CD4-positive, alpha-beta T cell treated with Interleukin-6 at 100 ng/mL for 8 hours (primary cell): ENCODE measurements at regions not wholly inside any gene's neighbourhood (a gene's known extent, or its start where the extent isn't known, plus 50 kb on each side); places are given as distances from the start of the nearest gene placed in this dataset.
"Not testable (repeated sequence)": the region's sequence is repeated elsewhere in the genome, so short reads cannot be mapped to it uniquely, and the experiment has no call there.

Experiments
- DNase-seq: peaks from one replicate; pipeline ENCODE4 v3.0.0-alpha.2; 2020; ENCODE audit warnings: mixed read lengths, low spot score

DNA sequence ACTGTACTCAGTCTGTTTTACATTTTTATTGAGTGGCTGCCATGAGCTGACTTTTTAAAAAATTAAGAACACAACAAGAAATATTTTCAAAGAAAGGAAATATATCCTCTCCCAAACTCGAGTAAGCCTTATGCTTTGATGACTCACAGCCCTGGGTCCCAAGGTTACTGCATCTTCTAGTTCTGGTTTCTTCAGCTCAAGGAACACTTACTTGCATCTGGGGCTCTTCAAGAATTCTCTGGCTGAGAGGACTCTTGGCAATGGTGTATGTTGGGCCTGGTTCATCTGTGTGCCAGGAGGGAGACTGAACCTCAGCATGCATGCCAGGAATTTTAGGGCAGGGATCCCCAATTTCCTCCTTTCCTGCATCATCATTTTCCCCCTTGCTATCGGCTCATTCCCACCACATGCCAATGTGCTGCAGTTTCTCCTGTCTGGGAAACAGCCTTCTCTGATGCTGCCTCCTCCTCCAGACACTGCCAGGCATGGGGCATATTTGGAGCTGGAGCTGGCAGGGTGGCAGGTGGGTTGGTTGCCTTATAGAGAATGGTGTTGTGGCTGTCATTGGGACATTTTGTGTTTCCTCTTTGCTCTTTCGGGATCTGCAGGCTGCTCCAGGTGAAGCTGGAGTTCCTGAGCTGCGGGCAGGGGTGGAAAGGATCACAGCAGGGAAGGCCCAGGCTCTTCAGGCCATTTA lies 192.2 kb upstream of the HS6ST1 start:
- no peak for DNase-seq

DNA sequence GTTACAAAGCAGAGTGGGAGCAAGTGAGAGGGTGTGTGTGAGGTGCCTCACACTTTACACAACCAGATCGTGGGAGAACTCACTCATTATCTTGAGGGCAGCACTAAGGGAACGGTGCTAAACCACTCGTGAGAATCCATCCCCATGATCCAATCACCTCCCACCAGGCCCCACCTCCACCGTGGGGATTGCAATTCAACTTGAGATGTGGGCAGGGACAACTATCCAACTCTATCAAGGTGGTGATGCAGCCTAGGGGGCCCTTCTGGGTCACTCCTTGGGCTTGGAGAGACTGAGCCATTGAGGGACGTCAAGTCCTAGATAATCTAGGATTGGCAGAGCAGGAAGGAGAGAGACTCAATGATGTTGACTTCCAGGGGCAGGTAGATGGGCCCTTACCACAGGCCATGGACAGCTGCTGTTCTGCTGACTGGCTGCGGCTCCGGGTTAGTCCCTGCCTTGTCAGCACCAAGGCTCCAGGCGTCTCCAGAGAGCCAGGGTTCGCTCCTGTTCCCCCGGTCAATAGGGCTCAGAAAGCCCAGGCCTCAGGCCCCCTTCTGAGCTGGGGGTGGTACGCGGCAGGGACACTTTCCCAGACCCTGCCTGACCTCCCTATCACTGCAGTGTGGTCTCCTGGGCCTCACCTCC lies 193.2 kb upstream of the HS6ST1 start:
- no peak for DNase-seq

DNA sequence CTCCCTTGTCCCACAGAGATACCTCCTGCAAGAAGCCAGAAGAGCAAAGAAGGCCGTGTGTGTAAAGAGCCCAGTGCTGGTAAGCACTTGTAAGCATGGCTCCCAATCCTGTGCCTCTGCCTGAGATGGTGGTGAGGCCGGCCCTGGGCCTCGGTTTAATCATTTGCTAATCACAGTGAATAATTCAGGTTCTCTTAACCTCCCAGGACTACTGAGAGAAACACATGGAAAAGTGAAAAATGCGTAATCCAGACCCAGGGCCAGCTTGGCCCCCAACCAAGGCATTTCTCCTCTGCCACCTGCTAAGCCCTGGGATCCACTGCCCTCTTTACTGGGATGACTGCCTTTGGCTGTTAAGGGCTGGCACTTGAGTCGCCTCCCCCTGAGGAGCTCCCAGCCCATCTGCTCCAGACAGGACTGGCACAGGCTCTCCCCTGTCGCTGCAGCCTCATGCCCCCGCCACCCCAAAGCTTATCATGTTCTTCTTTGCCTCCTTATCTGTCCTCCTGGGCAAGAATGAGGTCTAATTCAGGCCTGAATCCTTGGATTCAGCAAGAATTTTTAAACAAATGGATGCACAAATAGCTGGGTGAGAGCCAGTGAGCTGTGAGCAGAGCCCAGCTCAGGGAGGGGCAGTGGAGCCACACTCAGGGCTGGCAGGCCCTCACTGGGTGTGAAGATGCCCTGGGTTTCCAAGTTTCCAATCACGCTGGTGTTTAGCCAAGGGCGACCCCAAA lies 193.9 kb upstream of the HS6ST1 start:
- DNase-seq, result no peak

DNA sequence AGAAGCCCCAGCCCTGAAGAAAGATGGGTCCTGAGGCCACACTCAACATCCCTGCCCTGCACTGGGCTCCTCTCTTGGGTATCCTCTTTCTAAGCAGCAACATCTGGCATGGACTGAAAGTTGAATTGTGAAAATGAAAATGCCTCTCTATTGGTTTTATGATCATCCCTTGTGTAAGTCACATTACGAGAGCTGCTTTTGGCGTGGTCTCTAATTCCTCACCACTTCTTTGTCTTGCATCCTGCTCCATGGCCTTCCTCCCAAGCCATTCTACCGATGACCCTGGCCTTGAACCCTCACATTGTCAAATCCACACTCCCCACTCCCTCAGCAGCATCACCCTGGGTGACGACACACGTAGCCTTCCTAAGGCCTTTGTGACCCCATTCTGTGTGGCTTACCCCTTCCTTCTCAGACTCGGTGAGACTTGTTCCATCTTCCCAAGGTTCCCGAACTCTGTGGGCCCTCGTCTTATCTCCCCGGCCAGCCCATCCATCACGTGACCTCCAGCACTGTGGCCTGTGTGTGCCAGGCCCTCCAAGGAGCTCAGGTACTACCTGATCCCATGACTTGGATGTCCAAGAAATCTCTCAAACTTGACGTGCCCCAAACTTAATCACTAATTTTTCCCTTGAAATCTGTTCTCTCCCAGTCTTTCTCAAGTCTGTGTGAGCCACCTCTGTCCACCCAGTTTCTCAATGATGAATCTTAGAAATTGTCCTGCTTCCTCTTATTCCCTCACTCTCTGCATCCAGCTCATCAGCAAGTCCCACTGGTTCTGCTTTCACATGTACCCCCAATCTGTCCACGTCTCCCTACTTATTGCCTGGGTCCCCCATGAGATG lies 194.7 kb upstream of the HS6ST1 start:
- DNase-seq, result no peak

DNA sequence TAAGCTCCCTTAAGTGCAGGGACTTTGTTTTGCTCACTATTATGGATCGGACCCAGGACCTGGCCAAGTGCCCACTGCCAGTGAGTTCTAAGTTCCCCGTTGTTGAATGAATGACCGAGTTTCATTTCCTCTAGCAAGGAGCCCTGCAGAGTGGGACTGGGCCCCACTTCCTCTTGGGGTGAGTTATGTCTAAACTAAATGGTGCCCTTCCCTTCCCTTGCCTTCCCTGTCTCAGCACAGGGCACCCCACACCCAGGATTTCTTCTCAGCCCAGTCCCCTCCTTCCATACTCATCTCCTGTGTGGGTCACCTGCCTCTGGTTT lies 195.3 kb upstream of the HS6ST1 start:
- DNase-seq, result no peak

DNA sequence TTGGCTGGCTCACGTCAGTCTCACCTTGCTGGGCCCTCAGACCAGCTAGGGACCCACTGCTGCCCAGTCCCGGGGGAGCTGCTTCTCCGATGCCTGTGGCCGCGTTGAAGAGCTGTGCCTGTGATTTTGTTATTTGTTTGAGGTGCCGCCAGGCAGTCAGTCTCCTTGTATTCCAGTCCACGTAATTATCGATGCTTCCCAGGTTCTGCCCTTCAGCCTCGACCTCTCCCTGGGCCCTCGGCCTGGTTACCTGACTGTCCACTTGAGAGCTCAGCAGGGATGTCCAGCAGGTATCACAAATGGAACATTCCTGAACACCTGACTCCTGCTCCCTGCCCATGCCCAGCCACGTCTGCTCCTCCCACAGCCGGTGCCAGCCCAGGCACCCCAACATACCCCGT lies 195.9 kb upstream of the HS6ST1 start:
- DNase-seq, result no peak

DNA sequence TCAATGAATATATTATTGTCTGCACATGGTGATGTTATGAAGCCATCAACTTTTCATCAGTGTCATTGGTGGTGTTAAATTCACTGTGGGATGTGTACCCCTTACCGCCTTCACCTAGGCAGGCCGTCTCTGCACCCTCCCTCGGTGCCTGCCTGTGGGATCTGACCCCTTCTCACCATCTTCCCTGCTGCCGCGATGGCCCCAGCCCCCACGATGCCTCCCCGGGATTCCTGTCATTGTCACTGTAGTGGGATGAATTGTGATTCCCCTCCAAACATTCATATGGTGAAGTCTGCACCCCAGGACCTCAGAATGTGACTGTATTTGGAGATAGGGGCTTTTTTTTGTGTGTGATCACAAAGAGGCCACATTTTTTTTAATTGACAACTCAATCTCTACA lies 198.3 kb upstream of the HS6ST1 start:
- no peak for DNase-seq

DNA sequence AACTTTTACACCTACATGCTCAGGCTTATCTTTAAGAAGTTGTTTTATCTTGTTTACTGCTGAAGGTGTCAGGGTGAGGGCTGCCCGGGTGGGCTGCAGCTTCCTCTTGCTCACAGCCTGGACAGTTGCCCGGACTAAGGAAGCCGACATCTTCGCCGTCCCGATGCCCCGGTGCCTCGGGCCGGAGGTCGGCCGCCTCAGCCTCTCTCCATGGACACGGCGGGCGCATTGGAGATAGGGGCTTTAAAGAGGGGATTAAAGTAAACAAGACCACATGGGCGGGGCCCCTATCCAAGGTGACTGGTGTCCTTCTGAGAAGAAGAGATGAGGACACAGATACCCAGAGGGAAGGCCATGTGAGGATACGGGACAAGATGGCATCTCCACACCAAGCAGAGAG lies 200.4 kb upstream of the HS6ST1 start:
- not testable (repeated sequence) for DNase-seq

DNA sequence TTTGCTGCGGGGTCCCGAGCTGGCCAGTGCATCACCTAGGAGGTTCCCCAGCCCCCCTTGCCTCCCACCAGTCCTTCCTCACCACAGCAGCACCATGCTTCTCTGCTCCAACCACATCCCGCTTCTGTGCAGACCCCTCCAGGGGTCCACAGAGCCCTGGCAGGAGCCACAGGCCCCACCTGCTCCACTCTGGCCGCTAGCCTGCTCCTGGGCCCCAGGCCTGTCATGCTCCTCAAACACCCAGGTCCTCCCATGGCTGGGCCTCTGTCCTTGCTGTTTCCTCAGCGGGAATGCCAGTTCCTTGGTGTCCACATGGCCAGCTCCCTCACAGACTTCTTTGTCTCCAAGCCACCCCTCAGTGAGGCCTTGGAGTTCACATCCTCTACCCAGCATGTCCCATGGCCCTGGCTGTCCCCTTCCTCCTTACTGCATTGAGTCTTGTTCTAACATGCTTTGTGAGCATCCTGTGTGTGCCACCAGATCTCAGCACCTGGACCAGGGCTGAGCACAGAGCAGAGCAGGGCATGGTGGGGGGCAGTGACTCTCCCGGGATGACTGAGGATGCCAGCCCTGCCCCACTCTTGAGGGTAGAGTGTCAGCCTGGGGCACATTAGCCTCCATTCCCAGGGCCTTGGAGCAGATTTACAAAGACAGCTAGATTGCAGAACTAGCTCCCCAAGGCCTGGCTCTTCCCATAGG lies 201.0 kb upstream of the HS6ST1 start:
- no peak for DNase-seq

DNA sequence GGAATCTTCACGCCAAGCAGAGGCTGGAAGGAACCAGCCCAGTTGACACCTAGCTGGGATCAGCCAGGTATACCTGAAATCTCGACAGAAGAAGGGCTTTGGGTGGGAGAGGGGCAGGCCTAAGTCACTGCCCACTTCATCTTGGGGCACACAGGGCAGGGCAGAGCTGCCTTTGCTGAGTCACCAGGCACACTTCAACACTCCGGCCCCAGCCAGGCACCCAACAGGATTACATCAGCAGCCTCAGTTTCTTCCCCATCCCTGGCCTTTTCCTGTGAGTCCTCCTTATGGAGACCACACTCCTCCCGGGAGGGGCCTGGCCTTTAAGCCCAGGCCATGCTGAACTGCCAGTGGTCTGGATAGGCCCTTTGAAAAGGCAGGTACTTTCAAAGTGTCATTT lies 201.7 kb upstream of the HS6ST1 start:
- no peak for DNase-seq

DNA sequence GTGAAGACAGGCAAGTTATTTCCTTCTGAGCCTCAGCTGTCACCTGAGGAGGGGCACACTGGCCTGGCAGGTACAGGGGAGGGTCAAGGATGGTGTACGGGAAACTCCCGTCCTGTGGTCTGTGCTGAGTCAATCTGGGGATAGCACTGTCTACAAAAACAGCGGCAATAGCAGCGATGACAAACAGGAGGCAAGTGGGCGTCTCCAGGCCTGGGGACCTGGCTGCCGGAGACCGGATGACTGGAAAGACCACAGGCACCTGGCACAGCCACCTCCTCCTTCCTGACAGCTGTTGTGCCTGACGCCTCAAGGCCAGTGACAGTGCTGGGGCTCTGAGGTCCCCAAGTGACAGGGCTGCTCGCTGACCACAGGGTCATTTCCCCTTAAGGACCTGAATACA lies 202.1 kb upstream of the HS6ST1 start:
- DNase-seq, result no peak

DNA sequence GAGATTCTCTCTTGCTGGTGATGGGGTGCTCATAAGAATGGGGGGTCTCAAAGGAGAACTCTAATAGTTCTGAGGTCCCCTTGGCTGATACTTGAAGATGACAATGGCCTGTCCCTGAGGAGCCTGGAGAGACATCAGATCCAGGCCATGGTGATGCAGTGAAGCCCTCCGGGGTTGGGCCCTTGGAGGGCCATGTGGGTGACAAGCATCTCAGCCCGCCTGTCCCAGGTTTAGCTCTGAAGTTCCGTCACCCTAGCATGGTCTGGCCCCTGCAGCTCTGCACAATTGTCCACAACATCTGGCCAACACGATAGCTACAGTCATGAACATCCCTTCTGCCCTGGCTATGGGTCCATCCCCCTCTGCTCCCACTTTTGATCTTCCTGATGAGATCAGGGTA lies 202.8 kb upstream of the HS6ST1 start:
- DNase-seq, result no peak

DNA sequence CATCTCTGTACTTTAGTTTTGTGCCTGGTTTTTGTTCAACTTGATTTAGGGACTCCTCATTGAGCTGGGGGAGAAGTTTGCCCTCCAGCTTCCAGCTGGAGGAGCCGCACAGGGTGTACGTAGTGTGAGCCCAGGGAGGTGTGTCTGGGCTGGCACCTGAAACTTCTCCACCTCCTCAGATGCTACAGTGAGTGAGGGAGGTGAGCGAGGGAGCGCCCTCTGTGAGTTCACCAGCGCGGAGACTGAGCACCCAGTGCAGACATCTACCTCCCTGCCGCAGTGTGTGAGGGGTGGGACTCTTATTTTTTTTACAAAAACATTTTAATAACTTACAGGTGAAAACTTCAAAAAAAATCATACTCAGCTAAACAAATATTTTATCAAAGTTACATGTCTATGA lies 204.2 kb upstream of the HS6ST1 start:
- DNase-seq, result no peak

DNA sequence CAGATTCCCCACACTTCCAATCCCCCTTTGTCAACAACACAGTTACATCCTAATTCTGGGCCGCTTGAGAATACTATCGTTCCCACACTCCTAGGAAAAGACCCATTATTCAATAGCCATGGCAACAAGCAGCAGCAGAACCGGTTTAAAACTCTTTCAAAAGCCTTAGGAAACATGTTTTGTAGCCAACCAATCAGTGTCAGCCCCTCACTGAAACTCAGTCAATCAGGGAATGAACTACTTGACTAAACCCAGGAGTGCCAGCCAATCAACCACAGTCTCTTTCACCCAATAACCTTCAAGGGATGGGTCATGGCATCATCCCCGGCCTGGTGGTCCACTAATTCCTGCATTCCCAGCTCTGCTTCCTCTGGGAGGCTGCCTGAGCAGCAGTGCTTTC lies 204.8 kb upstream of the HS6ST1 start:
- no peak for DNase-seq

DNA sequence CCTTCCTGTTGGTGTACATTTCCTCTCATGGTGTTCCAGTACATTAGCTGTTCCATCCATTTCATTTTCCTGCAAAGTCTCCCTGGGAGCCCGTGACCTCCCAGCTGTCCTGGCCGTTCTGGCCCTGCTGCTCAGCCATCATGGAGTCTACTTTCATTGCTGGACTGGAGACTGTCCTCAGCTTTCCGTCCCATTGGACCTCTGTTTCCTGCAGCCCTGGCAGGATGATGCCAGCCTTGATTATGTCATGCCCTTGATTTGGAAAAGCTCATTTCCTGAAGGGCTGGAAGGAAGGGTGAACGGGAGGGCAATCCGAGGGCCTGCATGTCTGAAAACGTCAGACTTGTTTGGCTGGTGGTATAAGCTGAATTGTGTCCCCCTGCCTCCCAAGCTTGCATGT lies 205.5 kb upstream of the HS6ST1 start:
- DNase-seq, result no peak

DNA sequence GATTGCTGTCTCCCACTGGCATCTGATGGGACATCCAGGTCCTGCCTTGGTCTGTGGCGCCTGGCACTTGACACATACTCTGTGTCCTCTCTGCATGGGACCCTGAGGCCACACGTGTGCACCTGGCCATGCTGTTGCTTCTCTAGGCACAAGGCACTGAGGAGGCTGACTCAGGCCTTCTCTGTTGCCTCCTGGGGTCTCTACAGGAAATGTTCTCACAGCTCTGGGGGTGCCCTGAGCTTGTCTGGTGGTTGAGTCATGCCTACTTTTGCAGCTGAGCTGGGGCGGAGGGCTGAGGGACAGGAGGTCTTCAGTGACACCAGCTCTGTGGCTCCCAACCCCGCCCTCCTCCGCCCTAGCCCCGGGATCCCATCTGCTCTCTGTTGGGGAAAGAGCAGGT lies 207.0 kb upstream of the HS6ST1 start:
- no peak for DNase-seq

DNA sequence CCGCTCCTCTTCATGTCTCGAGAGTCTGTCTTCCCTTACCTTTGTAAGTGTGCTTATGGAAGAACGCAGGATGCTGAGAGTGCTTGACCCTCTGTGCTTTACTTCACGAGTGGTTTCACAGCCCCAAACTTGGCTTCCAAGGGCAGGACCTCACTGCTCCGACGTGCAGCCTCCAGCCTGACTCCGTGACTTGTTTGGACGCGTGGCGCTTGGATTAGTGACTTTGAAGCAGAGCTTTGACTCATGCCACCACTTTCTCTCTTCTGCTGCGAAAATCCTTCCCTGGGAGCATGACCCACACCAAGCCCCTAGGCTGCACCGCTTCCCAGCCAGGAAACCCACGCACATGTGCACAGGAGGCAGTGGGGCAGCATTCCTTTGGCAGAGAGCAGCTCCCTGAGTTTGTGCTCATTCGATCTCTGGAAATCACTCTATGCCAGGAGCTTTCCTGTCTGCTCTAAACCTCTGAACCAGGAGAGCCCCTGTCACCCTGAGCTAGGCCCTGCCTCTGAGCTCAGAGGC lies 207.8 kb upstream of the HS6ST1 start:
- no peak for DNase-seq

DNA sequence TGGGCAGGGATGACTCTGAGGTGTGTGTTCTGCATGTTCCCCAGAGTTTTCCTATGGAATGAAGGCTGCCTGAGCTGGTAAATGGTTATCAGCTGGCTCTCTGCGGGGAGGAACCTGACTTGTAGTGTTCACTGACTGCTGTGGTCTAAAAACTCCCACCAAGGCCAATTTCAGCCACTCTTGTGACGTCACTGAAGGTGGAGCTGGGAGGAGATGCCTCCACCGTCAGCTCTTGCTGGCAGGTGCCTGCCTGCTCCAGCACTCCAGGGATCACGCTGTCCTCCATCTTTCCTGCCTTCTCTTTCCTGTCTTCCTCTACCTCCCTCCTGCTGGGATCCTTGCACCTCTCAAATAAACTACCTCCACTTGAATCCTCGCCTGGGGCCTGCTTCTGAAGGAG lies 209.5 kb upstream of the HS6ST1 start:
- no peak for DNase-seq

DNA sequence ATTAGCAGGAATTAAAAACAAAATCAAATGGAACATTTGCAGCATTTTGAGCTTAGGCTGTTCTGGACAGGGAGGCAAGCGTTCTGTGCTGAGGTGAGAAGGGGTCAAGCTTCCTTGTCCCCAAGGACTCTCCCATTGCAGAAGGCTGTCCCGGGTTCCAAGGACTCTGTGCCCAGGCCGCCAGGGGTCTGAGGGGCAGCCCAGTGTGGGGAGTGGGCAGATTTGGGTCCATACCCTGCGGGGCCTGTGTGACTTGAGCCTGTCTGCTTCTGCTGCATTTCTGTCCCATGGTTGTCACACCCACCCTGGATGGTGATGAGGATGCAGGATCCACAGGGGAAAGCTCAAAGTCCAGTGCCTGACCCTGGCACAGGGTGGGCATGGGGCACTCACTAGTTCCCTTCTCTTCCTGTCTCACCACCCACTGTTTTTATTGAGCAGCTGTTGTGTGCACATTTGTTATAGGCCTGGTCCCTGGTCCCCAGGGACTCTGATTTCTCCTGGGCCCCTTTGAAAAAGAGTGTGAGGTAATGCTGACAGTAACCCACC lies 211.4 kb upstream of the HS6ST1 start:
- no peak for DNase-seq

DNA sequence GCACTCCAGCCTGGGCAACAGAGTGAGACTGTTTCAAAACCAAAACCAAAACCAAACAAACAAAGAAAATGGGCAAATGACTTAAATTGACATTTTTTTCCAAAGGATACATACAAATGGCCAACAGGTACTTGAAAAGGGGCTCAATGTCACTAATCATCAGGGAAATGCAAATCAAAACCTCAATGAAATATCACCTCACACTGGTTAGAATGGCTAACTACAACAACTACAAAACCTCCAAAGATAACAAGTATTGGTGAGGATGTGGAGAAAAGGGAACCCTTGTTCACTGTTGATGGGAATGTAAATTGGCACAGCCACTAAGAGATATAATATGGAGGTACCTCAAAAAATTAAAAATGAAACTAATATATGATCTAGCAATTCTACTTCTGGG lies 213.2 kb upstream of the HS6ST1 start:
- DNase-seq, result no peak

DNA sequence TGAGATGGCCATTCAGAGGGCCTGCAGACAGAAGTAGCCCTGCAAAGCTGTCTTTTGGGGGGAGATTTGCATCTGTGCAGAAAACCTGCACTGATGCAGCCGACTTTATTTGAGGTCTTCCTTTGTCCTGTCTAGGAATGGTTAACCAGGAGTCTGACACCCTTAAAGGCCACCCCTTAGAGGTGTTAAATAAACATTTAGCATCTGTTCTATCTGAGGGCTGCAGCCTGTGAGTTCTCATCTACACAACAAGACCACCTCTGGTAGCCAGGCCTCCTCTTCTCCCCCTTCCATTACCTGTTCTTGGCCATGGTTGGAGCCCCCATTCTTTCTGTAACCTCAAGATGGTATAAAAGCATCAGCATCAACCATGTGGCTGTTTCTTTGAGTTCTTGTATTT lies 214.4 kb upstream of the HS6ST1 start:
- DNase-seq, result no peak
